ENCODE measurements at regions not wholly inside any gene's neighbourhood (a gene's known extent, or its start where the extent isn't known, plus 50 kb on each side); places are given as distances from the start of the nearest gene placed in this dataset.

- TF ChIP-seq CTCF (IDR thresholded peaks at IDR 0.05; ENCODE audit: low read depth, low read length) = no peak
- H3K4me1 ChIP-seq = no peaks in the 10 kb centered on the region
- H3K27me3 ChIP-seq = peaks cover 14% of the 10 kb centered on the region
- no peak overlapping the region for H3K4me3 ChIP-seq (ENCODE audit: low read depth, low read length)
- no peaks in the 10 kb centered on the region for H3K9me3 ChIP-seq
- H3K36me3 ChIP-seq = no peaks in the 10 kb centered on the region
- DNase-seq = no peak
Observed at GRCh38 chr9:21568484-21568883, 86.4 kb upstream of the IFNE start.

GRCh38 chr9:21569721-21570120 is 87.6 kb upstream of the IFNE start:
- H3K4me1 ChIP-seq = no peaks in the 10 kb centered on the region
- no peak for DNase-seq
- H3K36me3 ChIP-seq = no peaks in the 10 kb centered on the region
- H3K27me3 ChIP-seq = peaks cover 11% of the 10 kb centered on the region
- H3K9me3 ChIP-seq = no peaks in the 10 kb centered on the region
- no peak for TF ChIP-seq CTCF (IDR thresholded peaks at IDR 0.05; ENCODE audit: low read depth, low read length)
- H3K4me3 ChIP-seq (ENCODE audit: low read depth, low read length) = no peak overlapping the region

DNA sequence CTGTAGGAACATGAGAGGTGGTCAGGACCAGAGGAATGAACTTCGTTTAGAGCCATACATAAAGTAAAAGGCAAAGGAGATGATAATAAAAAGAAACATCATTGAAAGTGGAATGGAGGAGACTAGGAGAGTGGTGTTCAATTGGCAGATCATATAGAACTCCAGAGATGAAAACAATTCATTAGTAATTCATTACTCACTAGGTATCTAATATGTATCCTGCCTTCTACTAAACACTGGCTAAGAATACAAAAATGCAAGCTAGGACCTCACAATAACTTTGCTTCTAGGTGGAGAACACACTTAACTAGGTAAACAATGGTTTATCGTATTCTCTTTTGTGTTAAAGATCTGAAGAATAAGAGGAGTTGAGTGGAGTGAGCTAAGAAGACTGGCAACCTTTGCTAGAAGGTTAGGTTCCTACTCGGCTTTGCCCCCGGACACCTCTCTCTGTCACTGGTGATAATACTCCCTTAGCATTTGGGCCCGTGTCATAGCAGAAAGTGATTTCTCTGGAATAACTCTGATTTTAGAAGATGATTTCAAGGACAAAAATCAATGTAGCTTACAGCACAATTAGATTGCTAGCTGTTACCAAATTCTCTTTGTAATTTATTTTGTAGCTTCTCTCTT is 88.6 kb upstream of the IFNE start:
- no peaks in the 10 kb centered on the region for H3K4me1 ChIP-seq
- H3K4me3 ChIP-seq (ENCODE audit: low read depth, low read length) = no peak overlapping the region
- H3K27me3 ChIP-seq = peaks cover 11% of the 10 kb centered on the region
- no peak for DNase-seq
- no peak for TF ChIP-seq CTCF (IDR thresholded peaks at IDR 0.05; ENCODE audit: low read depth, low read length)
- H3K36me3 ChIP-seq = no peaks in the 10 kb centered on the region
- no peaks in the 10 kb centered on the region for H3K9me3 ChIP-seq

DNA sequence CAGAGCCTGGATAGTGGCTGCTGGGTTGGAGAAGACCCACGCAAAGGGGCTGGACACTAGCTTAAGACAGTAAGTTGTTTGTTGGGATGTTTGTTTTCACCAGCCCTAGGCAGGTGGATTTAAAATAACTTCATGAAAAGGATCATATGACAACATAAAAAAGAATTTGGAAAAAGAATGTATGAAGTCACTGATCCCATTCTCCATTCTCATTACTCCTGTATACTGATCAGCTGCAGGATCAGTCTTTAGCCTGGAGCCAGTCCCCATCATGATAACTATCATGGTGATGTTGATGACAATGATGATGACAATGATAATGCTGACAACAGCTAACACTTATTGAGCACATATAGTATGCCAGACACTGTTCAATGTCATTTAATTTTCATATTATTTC is 92.1 kb upstream of the IFNE start:
- Histone ChIP-seq H3K36me3 (no peaks in the 10 kb centered on the region), H3K27me3 (peaks cover 7% of the 10 kb centered on the region), H3K4me1 (no peaks in the 10 kb centered on the region), H3K9me3 (no peaks in the 10 kb centered on the region), H3K4me3 (ENCODE audit: low read depth, low read length) (no peak overlapping the region)
- no peak for TF ChIP-seq CTCF (IDR thresholded peaks at IDR 0.05; ENCODE audit: low read depth, low read length)
- DNase-seq = no peak

DNA sequence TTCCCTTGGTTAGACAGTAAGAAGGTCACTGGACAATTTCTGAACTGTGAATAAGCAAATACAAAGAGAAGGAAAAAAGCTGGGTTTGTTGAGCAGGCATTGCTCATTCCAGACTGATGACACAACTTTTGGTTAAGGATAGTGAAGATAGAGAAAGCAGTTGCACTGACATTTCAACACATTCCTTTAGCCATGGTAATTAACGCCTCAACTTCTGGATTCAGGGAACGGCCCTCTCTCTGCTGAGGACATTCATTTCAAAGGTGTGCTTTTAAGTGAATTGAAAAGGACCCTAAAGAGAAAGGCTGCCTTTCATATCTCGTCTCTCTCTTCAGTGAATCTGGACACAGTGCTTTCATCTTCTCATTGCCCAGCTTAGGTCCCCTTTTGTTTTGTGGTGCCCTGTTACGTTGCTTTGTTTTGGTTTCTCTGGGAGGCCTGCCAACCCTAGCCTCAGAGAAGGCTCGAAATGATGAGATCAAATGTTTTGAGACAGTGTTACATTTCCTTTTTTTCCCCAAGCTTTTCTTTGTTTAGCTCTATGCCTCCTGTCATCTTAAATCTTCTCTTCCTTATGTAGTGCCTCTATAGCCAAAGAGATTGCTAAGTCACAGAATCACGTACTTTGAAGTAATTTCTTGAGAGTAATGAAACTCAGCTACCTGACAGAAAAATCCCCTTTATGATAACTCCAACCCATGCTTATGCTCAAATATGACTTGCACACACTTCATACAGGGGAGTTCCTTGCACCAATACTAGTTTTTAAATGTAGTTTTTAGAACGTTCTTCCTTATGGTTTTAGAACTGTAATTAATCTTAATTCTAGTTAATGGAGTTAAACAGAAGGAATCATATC is 94.4 kb upstream of the IFNE start:
- no peaks in the 10 kb centered on the region for H3K4me1 ChIP-seq
- H3K9me3 ChIP-seq = no peaks in the 10 kb centered on the region
- H3K4me3 ChIP-seq (ENCODE audit: low read depth, low read length) = no peak overlapping the region
- peaks cover 8% of the 10 kb centered on the region for H3K27me3 ChIP-seq
- TF ChIP-seq CTCF (IDR thresholded peaks at IDR 0.05; ENCODE audit: low read depth, low read length) = no peak
- no peak for DNase-seq
- H3K36me3 ChIP-seq = no peaks in the 10 kb centered on the region

DNA sequence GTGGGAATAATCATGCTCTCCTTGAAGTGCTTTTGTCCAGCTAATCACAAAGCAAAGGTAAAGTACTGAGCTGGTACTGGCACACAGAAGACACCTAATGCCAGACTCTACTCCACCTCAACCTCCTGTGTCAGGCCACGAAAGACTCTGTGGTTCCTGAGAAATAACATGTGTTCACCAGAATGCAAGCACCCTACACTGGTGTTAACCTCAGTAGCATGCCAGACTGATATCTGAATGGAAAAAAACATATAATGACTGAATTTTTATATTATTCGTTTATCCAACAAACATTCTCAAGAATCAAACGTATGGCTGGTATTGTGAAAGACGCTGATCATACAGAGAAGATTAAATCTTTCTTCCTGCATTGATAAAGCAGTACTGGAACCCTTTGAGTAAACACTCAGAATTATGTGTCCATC is 97.1 kb upstream of the IFNE start:
- TF ChIP-seq CTCF (IDR thresholded peaks at IDR 0.05; ENCODE audit: low read depth, low read length) = no peak
- Histone ChIP-seq H3K36me3 (no peaks in the 10 kb centered on the region), H3K4me1 (no peaks in the 10 kb centered on the region), H3K27me3 (peaks cover 8% of the 10 kb centered on the region), H3K9me3 (no peaks in the 10 kb centered on the region), H3K4me3 (ENCODE audit: low read depth, low read length) (no peak overlapping the region)
- DNase-seq = no peak
